SK-N-SH treated with all-trans-retinoic acid at 6 μM for 48 hours (cell line): ENCODE measurements at regions not wholly inside any gene's neighbourhood (a gene's known extent, or its start where the extent isn't known, plus 50 kb on each side); places are given as distances from the start of the nearest gene placed in this dataset.
"Not testable (repeated sequence)": the region's sequence is repeated elsewhere in the genome, so short reads cannot be mapped to it uniquely, and the experiment has no call there.

Experiments
- ATAC-seq: fragments of 200-7000 bp; cut with Tn5 transposase; 3 replicates; pipeline ENCODE4 v1.9.1; 2020; ENCODE audit warnings: mild to moderate bottlenecking, moderate library complexity
- ARNTL ChIP-seq: fragments of 450-650 bp; formaldehyde crosslinking; IDR thresholded peaks from 2 replicates; pipeline ENCODE4 v1.5.0; 2020; ENCODE audit warnings: low read depth, mild to moderate bottlenecking, moderate library complexity, borderline replicate concordance
- BACH2 ChIP-seq: fragments of 250-450 bp; sonication (Bioruptor Pico); IDR thresholded peaks from 2 replicates; pipeline ENCODE4 v1.9.0; 2021; ENCODE audit warnings: mild to moderate bottlenecking, borderline replicate concordance
- CSDC2 ChIP-seq: fragments of 250-450 bp; sonication (Bioruptor Pico); IDR thresholded peaks from 2 replicates; pipeline ENCODE4 v1.5.0; 2020; ENCODE audit warnings: mild to moderate bottlenecking, moderate library complexity
- ESRRG ChIP-seq: fragments of 250-450 bp; sonication (Bioruptor Pico); IDR thresholded peaks from 2 replicates; pipeline ENCODE4 v1.6.1; 2021; ENCODE audit warnings: mild to moderate bottlenecking
- GLIS3 ChIP-seq: fragments of 250-450 bp; sonication (Bioruptor Pico); IDR thresholded peaks from 2 replicates; pipeline ENCODE4 v1.5.0; 2020; ENCODE audit warnings: mild to moderate bottlenecking, moderate library complexity
- ISL1 ChIP-seq: fragments of 250-450 bp; sonication (Bioruptor Pico); IDR thresholded peaks from 2 replicates; pipeline ENCODE4 v2.1.2; 2022; ENCODE audit warnings: mild to moderate bottlenecking, moderate library complexity
- OSR1 ChIP-seq: fragments of 250-450 bp; sonication (Bioruptor Pico); IDR thresholded peaks from 2 replicates; pipeline ENCODE4 v1.8.0; 2022; ENCODE audit warnings: moderate library complexity, mild to moderate bottlenecking, inconsistent platforms
- PPARA ChIP-seq: fragments of 250-450 bp; sonication (Bioruptor Pico); IDR thresholded peaks from 2 replicates; pipeline ENCODE4 v1.5.0; 2020; ENCODE audit warnings: mild to moderate bottlenecking, borderline replicate concordance
- RARB ChIP-seq: fragments of 250-450 bp; sonication (Bioruptor Pico); IDR thresholded peaks from 2 replicates; pipeline ENCODE4 v1.8.0; 2021; ENCODE audit warnings: mild to moderate bottlenecking, moderate library complexity
- SNAI2 ChIP-seq: fragments of 250-450 bp; sonication (Bioruptor Pico); IDR thresholded peaks from 2 replicates; pipeline ENCODE4 v1.5.0; 2020; ENCODE audit warnings: mild to moderate bottlenecking, moderate library complexity
- TOX ChIP-seq: fragments of 250-450 bp; sonication (Bioruptor Pico); IDR thresholded peaks from 2 replicates; pipeline ENCODE4 v1.8.0; 2021; ENCODE audit warnings: mild to moderate bottlenecking, moderate library complexity, borderline replicate concordance
- ZC3H10 ChIP-seq: fragments of 250-450 bp; sonication (Bioruptor Pico); IDR thresholded peaks from 2 replicates; pipeline ENCODE4 v1.5.1; 2021; ENCODE audit warnings: mild to moderate bottlenecking, moderate library complexity
- ZFP3 ChIP-seq: fragments of 250-450 bp; sonication (Bioruptor Pico); IDR thresholded peaks from 2 replicates; pipeline ENCODE4 v1.5.0; 2020; ENCODE audit warnings: mild to moderate bottlenecking, moderate library complexity
- ZFP30 ChIP-seq: fragments of 450-650 bp; formaldehyde crosslinking; IDR thresholded peaks from 2 replicates; pipeline ENCODE4 v1.5.0; 2022; ENCODE audit warnings: mild to moderate bottlenecking, moderate library complexity
- ZNF565 ChIP-seq: fragments of 450-650 bp; formaldehyde crosslinking; conservative IDR thresholded peaks from 2 replicates; pipeline ENCODE4 v1.5.0; 2020; ENCODE audit warnings: low read depth, mild to moderate bottlenecking, moderate library complexity
- ZNF70 ChIP-seq: fragments of 450-650 bp; formaldehyde crosslinking; IDR thresholded peaks from 2 replicates; pipeline ENCODE4 v1.5.0; 2020; ENCODE audit warnings: mild to moderate bottlenecking, moderate library complexity
- ZNF8 ChIP-seq: fragments of 450-650 bp; formaldehyde crosslinking; IDR thresholded peaks from 2 replicates; pipeline ENCODE4 v1.5.0; 2020; ENCODE audit warnings: mild to moderate bottlenecking, moderate library complexity
- TF ChIP-seq, protein P1 (sequence below): fragments of 250-450 bp; sonication (Bioruptor Pico); IDR thresholded peaks from 2 replicates; pipeline ENCODE4 v1.5.1; 2021; ENCODE audit warnings: mild to moderate bottlenecking, moderate library complexity
- TF ChIP-seq, protein P2 (sequence below): fragments of 250-450 bp; sonication (Bioruptor Pico); IDR thresholded peaks from 2 replicates; pipeline ENCODE4 v1.8.0; 2020; ENCODE audit warnings: mild to moderate bottlenecking, moderate library complexity, borderline replicate concordance
- TF ChIP-seq, protein P3 (sequence below): fragments of 250-450 bp; sonication (Bioruptor Pico); IDR thresholded peaks from 2 replicates; pipeline ENCODE4 v1.5.1; 2020; ENCODE audit warnings: low read depth, mild to moderate bottlenecking, moderate library complexity
- TF ChIP-seq, protein P4 (sequence below): fragments of 250-450 bp; sonication (Bioruptor Pico); IDR thresholded peaks from 2 replicates; pipeline ENCODE4 v1.5.0; 2020; ENCODE audit warnings: mild to moderate bottlenecking, moderate library complexity
- TF ChIP-seq, protein P5 (sequence below): fragments of 250-450 bp; sonication (Bioruptor Pico); IDR thresholded peaks from 2 replicates; pipeline ENCODE4 v1.8.0; 2021; ENCODE audit warnings: low read depth, mild to moderate bottlenecking, moderate library complexity, borderline replicate concordance

DNA sequence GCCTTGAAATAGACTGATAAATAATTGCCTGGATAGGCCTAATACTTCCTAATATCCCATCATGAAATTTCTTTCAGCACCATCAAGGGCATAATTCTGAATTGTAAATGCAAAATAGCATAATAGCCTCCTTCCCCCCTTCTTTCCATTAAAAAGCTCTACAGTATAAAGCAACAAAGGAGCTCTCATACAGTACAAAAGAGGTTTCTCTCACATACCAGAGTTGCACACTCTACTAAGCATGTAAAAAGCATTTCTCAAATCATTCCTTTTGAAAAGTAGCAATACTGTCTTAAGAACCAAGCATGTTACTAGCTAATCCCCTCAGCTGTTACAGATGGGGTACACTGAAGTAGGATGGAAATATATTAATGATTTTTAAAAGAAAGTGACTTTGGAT, 509.0 kb downstream of the KLHL13 start:
- TF ChIP-seq PPARA (no peak), ZNF8 (no peak), OSR1 (CRISPR knock-in tag) (no peak), ESRRG (CRISPR knock-in tag) (no peak), BACH2 (CRISPR knock-in tag) (no peak), ZFP30 (CRISPR knock-in tag) (no peak), SNAI2 (no peak), ZNF70 (CRISPR knock-in tag) (no peak), ARNTL (CRISPR knock-in tag) (no peak), ZC3H10 (no peak), GLIS3 (CRISPR knock-in tag) (no peak), ZFP3 (CRISPR knock-in tag) (no peak), ZNF565 (CRISPR knock-in tag) (no peak), RARB (CRISPR knock-in tag) (no peak), ISL1 (no peak)
- TF ChIP-seq, protein P1, sequence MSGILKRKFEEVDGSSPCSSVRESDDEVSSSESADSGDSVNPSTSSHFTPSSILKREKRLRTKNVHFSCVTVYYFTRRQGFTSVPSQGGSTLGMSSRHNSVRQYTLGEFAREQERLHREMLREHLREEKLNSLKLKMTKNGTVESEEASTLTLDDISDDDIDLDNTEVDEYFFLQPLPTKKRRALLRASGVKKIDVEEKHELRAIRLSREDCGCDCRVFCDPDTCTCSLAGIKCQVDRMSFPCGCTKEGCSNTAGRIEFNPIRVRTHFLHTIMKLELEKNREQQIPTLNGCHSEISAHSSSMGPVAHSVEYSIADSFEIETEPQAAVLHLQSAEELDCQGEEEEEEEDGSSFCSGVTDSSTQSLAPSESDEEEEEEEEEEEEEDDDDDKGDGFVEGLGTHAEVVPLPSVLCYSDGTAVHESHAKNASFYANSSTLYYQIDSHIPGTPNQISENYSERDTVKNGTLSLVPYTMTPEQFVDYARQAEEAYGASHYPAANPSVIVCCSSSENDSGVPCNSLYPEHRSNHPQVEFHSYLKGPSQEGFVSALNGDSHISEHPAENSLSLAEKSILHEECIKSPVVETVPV = no peak
- TF ChIP-seq, protein P2, sequence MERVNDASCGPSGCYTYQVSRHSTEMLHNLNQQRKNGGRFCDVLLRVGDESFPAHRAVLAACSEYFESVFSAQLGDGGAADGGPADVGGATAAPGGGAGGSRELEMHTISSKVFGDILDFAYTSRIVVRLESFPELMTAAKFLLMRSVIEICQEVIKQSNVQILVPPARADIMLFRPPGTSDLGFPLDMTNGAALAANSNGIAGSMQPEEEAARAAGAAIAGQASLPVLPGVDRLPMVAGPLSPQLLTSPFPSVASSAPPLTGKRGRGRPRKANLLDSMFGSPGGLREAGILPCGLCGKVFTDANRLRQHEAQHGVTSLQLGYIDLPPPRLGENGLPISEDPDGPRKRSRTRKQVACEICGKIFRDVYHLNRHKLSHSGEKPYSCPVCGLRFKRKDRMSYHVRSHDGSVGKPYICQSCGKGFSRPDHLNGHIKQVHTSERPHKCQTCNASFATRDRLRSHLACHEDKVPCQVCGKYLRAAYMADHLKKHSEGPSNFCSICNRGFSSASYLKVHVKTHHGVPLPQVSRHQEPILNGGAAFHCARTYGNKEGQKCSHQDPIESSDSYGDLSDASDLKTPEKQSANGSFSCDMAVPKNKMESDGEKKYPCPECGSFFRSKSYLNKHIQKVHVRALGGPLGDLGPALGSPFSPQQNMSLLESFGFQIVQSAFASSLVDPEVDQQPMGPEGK (CRISPR knock-in tag) = no peak
- TF ChIP-seq, protein P3, sequence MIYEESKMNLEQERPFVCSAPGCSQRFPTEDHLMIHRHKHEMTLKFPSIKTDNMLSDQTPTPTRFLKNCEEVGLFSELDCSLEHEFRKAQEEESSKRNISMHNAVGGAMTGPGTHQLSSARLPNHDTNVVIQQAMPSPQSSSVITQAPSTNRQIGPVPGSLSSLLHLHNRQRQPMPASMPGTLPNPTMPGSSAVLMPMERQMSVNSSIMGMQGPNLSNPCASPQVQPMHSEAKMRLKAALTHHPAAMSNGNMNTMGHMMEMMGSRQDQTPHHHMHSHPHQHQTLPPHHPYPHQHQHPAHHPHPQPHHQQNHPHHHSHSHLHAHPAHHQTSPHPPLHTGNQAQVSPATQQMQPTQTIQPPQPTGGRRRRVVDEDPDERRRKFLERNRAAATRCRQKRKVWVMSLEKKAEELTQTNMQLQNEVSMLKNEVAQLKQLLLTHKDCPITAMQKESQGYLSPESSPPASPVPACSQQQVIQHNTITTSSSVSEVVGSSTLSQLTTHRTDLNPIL = no peak
- TF ChIP-seq, all 23 proteins: peak for 0
- ATAC-seq = no peak

DNA sequence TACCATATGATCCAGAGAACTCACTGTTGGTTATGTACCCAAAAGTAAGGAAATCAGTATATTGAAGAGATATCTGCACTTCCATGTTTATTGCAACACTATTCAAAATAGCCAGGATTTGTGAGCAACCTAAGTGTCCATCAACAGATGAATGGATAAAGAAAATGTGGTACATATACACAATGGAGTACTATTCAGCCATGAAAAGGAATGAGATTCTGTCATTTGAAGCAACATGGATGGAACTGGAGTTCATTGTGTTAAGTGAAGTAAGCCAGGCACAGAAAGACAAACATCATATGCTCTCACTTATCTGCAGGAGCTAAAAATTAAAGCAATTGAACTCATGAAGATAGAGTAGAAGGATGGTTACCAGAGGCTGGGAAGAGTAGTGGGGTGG, 510.5 kb downstream of the KLHL13 start:
- not testable (repeated sequence) for ATAC-seq
- TF ChIP-seq ZNF8 = peak; percentile 51

DNA sequence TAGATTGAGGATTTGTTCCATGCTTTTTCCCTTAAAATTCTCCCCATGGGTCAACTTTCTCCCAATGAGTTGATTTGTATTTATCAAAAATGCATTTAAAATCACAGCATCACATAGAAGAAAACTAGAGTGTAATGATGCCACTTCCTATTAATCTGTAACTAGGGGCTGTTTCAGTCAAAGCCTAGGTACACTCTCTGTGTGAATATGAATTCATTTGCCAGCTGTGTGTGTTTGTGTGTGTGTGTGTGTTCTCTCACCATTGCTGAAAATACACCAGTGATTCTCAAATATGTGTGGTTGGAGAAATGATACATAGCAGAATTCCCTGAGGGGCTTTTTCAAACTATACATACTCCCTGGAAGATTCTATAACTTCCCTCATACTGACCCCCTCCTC, 546.5 kb downstream of the KLHL13 start:
- TF ChIP-seq ZNF70 (CRISPR knock-in tag) (no peak), BACH2 (CRISPR knock-in tag) (no peak), ISL1 (no peak), ZNF8 (no peak), RARB (CRISPR knock-in tag) (no peak), GLIS3 (CRISPR knock-in tag) (no peak), CSDC2 (CRISPR knock-in tag) (no peak), ZC3H10 (no peak), ZFP30 (CRISPR knock-in tag) (no peak), TOX (CRISPR knock-in tag) (no peak), OSR1 (CRISPR knock-in tag) (no peak), PPARA (no peak)
- TF ChIP-seq, protein P4, sequence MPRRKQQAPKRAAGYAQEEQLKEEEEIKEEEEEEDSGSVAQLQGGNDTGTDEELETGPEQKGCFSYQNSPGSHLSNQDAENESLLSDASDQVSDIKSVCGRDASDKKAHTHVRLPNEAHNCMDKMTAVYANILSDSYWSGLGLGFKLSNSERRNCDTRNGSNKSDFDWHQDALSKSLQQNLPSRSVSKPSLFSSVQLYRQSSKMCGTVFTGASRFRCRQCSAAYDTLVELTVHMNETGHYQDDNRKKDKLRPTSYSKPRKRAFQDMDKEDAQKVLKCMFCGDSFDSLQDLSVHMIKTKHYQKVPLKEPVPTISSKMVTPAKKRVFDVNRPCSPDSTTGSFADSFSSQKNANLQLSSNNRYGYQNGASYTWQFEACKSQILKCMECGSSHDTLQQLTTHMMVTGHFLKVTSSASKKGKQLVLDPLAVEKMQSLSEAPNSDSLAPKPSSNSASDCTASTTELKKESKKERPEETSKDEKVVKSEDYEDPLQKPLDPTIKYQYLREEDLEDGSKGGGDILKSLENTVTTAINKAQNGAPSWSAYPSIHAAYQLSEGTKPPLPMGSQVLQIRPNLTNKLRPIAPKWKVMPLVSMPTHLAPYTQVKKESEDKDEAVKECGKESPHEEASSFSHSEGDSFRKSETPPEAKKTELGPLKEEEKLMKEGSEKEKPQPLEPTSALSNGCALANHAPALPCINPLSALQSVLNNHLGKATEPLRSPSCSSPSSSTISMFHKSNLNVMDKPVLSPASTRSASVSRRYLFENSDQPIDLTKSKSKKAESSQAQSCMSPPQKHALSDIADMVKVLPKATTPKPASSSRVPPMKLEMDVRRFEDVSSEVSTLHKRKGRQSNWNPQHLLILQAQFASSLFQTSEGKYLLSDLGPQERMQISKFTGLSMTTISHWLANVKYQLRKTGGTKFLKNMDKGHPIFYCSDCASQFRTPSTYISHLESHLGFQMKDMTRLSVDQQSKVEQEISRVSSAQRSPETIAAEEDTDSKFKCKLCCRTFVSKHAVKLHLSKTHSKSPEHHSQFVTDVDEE (CRISPR knock-in tag) = no peak
- TF ChIP-seq, protein P5, sequence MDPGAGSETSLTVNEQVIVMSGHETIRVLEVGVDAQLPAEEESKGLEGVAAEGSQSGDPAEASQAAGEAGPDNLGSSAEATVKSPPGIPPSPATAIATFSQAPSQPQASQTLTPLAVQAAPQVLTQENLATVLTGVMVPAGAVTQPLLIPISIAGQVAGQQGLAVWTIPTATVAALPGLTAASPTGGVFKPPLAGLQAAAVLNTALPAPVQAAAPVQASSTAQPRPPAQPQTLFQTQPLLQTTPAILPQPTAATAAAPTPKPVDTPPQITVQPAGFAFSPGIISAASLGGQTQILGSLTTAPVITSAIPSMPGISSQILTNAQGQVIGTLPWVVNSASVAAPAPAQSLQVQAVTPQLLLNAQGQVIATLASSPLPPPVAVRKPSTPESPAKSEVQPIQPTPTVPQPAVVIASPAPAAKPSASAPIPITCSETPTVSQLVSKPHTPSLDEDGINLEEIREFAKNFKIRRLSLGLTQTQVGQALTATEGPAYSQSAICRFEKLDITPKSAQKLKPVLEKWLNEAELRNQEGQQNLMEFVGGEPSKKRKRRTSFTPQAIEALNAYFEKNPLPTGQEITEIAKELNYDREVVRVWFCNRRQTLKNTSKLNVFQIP = no peak
- TF ChIP-seq, protein P2 (CRISPR knock-in tag) = no peak
- TF ChIP-seq, all 23 proteins: peak for 0

More for the DNA sequence above, 546.5 kb downstream of the KLHL13 start:
- no peak for ATAC-seq
